ENCODE measurements at regions not wholly inside any gene's neighbourhood (a gene's known extent, or its start where the extent isn't known, plus 50 kb on each side); places are given as distances from the start of the nearest gene placed in this dataset.

DNA sequence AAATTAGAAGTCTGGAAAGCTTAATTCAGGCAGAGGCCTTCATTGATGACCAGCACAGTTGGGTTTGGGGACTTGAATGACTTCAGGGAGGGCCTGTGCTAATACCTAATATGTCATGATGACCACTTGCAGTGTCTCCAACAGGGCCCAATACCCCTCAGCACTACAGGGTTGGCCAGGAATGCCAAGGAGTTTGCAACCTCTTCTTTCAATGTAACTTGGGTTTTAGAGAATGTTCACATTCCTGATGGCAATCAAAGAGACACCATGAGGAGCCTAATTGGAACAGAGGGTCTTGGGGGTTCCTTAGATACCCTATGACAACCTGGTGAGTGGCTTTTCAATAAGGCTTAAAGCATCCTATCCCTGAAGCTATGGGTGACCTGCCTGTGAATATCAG lies 52.4 kb upstream of the ST8SIA3 start:
- Mint-ChIP-seq H3K36me3 (no peaks in the 10 kb centered on the region), H3K4me3 (no peak overlapping the region), H3K27ac (no peak overlapping the region), H3K4me1 (no peaks in the 10 kb centered on the region), H3K9me3 (peaks cover 0 to 6% (median 0%) of the 10 kb centered on the region in 7 donors), H3K27me3 (peaks cover 27 to 62% (median 29%) of the 10 kb centered on the region in 3 donors)
- DNase-seq = no peak
- no peak for ATAC-seq (ENCODE audit: low read depth in 2 of 2)

DNA sequence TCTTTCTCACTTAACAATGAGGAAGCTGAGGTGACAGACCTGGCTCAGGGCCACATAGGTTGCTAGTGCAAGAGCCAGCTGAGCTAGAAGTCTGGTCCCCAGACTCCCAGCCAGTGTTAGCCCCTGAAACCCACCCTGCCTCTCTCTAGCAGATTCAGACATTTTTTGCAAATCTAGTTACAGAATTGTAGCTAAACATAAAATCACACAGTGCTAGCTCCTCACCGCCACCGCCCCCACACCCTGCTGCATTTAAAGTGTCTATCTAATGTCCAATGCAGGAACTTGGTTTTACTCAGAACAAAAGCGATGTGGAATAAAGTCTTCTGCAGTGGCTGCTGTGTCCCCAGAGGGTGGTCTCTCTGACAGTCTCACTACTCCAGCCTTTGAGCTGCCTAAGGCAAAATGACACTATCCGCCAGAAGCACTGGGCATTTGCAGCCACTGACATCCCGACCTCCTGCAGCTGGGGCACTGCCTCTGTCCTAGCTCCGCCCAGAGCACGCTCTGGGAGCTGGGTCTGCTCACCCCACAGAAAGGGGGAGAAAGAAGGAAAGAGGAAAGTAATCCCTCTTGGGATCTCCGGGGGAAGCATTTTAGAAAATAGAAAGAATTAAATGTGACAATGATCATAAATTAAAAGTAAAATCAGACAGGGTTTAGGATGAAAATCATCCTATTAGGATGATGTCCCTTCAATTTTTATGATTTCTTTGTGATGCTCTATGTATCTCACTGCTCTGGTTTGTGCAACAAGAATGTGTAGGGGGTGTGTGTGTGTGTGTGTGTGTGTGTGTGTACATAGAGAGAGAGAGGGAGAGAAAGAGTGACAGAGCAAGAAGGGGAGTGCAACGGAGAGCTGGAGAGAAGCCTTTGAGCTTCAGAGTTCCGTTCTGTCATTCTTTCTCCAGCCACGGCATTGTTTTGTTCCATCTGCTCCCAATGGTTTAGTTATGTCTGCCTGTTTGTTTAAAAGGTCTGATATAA lies 50.5 kb upstream of the ST8SIA3 start:
- Mint-ChIP-seq H3K4me3 (no peak overlapping the region), H3K27ac (no peak overlapping the region), H3K27me3 (peaks cover 23 to 51% (median 29%) of the 10 kb centered on the region in 3 donors), H3K4me1 (no peaks in the 10 kb centered on the region), H3K9me3 (peaks cover 0 to 6% (median 0%) of the 10 kb centered on the region in 7 donors), H3K36me3 (no peaks in the 10 kb centered on the region)
- no peak for DNase-seq
- no peak for ATAC-seq (ENCODE audit: low read depth in 2 of 2)
